Body of pancreas (tissue), 4 donors: ENCODE measurements at regions not wholly inside any gene's neighbourhood (a gene's known extent, or its start where the extent isn't known, plus 50 kb on each side); places are given as distances from the start of the nearest gene placed in this dataset.

Experiments used
- CTCF ChIP-seq, 7 experiments: fragments of 450-650 bp in 4 of 7; fragments of 200-600 bp in 3 of 7; sonication (generic) in 3 of 7; IDR thresholded peaks; one replicate each; pipeline ENCODE4 v1.5.1; 2016 to 2019; ENCODE audit warnings: antibody characterized with exemption in 7 of 7
- POLR2A ChIP-seq, 3 donors: fragments of 450-650 bp; IDR thresholded peaks; one replicate each; pipeline ENCODE4 v1.6.1; 2016; ENCODE audit warnings: antibody characterized with exemption in 3 of 3, mild to moderate bottlenecking in 2 of 3

GRCh38 chr6:55943329-55943728 is 67.9 kb upstream of the BMP5 start:
- no peak for TF ChIP-seq CTCF (IDR thresholded peaks at IDR 0.05)
- TF ChIP-seq POLR2A (IDR thresholded peaks at IDR 0.05), result no peak
